NT2/D1 (cell line): ENCODE measurements at regions not wholly inside any gene's neighbourhood (a gene's known extent, or its start where the extent isn't known, plus 50 kb on each side); places are given as distances from the start of the nearest gene placed in this dataset.

Experiments
- YY1 ChIP-seq: IDR thresholded peaks from 2 replicates; pipeline ENCODE4 v1.6.1; 2011; ENCODE audit not compliant: insufficient read length, insufficient read depth
- ZNF274 ChIP-seq: IDR thresholded peaks from 2 replicates; pipeline ENCODE4 v1.6.1; 2011; ENCODE audit warnings: mild to moderate bottlenecking, low read depth, low read length

- TF ChIP-seq YY1 (no peak), ZNF274 (no peak)
Observed at GRCh38 chr1:14011888-14012287, 311.9 kb downstream of the PRDM2 start.
